ENCODE measurements at regions not wholly inside any gene's neighbourhood (a gene's known extent, or its start where the extent isn't known, plus 50 kb on each side); places are given as distances from the start of the nearest gene placed in this dataset.

GRCh38 chr6:155964544-155964943 lies 508.9 kb upstream of the NOX3 start:
- TF ChIP-seq CTCF (IDR thresholded peaks at IDR 0.05), result no peak
- TF ChIP-seq POLR2A (IDR thresholded peaks at IDR 0.05), result no peak
